SK-MEL-5 (cell line): ENCODE measurements at regions not wholly inside any gene's neighbourhood (a gene's known extent, or its start where the extent isn't known, plus 50 kb on each side); places are given as distances from the start of the nearest gene placed in this dataset.

ENCODE experiments used
- DNase-seq: peaks from one replicate; pipeline ENCODE4 v3.0.0-alpha.2; 2016; ENCODE audit warnings: low read depth, low spot score
- in situ Hi-C: cut with HindIII; loops from 2 replicates; pipeline ENCODE4 v1.10.0; 2016; ENCODE audit warnings: low sequenced_read_pairs, high pct_unique_total_duplicates, low pct_unique_long_range_greater_than_20kb

DNA sequence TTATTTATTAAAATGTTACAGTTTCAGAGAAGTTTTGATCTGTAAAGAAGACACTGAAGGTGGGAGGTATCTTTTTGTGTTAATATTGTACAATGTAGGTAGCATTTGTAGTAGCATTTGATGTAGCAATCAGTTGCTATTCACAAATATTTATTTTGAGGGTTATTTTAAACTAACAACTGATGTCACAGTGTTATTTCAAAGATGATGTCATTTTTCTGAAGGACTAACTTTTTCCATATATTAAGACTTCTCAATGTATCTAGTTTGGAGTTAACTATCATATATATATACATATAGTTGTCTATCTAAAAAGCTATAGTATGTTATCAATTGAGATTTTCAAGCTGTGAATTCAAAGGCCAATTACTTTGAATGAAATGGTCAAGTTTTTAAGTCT, 1003.3 kb downstream of the DSC3 start:
- DNase-seq, result no peak
- in situ Hi-C loops, result no loop called here

- no peak for DNase-seq
- in situ Hi-C loops, result no loop called here
These were observed 1007.7 kb downstream of the DSC3 start for GRCh38 chr18:30034818-30035217.

GRCh38 chr18:30016179-30016578, 1026.4 kb downstream of the DSC3 start:
- DNase-seq, result no peak
- in situ Hi-C loops, result no loop called here

DNA sequence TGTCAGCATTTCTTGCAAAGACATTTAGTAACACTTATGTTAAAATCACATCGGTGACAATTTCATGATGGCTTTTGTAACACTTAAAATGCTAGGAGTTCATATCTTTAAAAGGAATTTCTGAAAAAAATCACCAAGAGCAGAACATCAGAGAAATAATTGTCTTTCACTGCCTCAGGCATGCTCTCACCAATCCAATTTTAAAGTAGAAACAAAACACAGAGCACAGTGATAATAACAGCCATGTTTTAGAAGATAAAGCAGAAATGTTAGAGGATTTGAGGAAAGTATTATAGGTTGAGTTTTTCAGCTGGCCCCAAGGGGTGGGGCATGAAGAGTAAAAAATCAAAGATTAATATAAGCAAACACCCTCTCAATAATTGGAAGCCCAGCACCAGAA, 1037.6 kb downstream of the DSC3 start:
- in situ Hi-C loops, result no loop called here
- no peak for DNase-seq

- in situ Hi-C loops, result no loop called here
- no peak for DNase-seq
These were observed 1060.3 kb downstream of the DSC3 start for GRCh38 chr18:29982218-29982617.

DNA sequence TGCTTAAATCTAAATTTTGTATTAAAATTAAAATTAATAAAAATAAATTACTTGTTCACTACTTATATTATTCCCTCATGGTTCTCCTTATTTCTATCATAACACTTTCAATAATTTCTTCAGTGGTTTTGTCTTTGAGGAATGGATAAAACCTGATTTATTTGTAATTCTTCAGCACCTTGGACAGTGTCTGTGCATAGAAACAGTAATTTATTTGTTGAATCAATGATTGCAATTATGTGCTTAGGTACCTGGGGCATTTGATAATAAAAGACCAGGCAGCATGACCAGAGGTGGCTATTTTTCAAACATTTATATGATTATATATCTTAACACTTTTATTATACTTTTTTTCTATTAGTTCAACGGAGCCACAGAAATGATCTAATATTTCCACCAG, 1062.7 kb downstream of the DSC3 start:
- in situ Hi-C loops, result no loop called here
- DNase-seq, result no peak

DNA sequence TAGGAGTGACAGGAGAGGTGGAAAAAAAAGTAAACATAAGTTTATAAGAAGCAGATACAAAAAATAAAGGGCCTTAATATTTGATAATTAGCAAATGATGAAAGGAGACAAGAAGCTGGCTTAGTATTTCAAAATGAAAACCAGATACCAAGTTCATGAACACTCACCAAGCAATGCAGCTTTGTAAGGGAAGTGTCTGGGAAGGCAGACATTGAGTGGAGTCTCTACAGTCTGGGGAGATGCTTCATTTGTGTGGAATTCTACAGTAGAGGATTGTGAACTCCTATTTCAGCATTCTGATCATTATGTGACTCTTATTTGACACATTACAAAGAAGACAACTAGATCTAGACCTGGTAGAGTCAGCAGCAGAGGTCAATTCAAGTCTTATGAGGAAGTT, 1072.7 kb downstream of the DSC3 start:
- no peak for DNase-seq
- in situ Hi-C loops, result no loop called here

- DNase-seq, result no peak
These were observed 1080.0 kb downstream of the DSC3 start for GRCh38 chr18:29962579-29962978.

GRCh38 chr18:29960539-29960938, 1082.0 kb downstream of the DSC3 start:
- in situ Hi-C loops, result no loop called here
- no peak for DNase-seq

More at GRCh38 chr18:29962579-29962978, 1080.0 kb downstream of the DSC3 start:
- in situ Hi-C loops, result no loop called here

- no peak for DNase-seq
- in situ Hi-C loops, result no loop called here
These were observed 1112.3 kb downstream of the DSC3 start for GRCh38 chr18:29930231-29930630.

DNA sequence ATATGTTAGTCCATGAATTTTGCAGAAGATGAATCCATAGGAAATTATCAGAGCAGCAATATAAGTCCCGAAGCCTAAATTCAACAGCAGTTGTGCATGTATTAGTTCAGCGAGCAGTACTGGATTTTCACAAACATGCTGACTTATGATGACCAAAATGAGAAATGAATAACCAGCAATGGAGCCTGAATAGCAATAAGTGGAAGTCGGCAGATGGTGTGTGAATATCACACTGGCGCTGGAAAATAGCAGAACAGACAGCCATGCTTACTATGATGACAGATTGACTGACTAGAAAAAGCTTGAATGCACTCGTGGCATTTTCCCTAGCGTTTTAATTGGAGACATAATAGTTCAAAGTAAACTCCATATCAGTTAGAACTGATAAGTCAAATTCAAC, 1114.5 kb downstream of the DSC3 start:
- no peak for DNase-seq
- in situ Hi-C loops, result no loop called here

GRCh38 chr18:29925566-29925965, 1117.0 kb downstream of the DSC3 start:
- DNase-seq, result no peak
- in situ Hi-C loops, result no loop called here

DNA sequence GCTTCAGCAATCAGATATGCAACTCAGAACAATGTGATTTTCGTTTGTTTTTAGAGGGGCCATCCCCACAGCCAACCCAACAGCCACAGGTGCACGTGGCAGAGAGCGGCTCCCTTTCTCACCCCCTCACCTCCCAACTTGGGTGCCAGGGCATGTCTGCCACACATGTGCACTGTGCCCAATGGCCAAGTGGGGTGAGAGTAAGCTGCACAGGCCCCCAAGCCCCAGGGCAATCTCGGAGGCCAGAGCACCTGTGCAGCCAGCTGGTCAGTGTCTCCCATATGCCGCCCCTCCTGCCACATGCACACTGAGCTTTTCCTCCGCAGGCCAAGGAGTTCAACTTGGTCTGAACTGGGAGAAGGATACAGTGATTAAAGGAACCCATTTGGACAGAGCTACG, 1130.2 kb downstream of the DSC3 start:
- in situ Hi-C loops, result no loop called here
- DNase-seq, result no peak

- peak; percentile 30 for DNase-seq
- in situ Hi-C loops, result no loop called here
These were observed 1149.5 kb downstream of the DSC3 start for GRCh38 chr18:29892960-29893558.

GRCh38 chr18:29883114-29883513, 1159.4 kb downstream of the DSC3 start:
- in situ Hi-C loops, result no loop called here
- DNase-seq, result no peak

DNA sequence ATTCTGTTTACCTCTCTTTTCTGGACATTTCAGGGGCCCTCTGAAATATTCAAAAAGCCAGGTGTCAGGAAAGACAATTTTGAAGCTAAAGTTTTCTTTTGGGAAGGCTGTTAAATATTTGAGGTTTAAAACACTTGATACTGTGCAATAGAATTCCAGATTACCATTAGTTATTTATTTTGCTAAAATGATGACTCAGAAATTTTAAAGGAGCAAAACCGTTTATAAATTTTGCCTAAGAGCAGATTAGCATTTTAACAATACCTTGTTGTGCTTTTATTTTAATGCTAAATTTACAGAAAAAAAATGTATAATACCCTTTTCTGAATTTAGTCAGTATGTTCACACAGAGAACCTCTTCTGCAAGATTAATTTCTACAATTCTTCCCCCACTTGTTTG, 1159.9 kb downstream of the DSC3 start:
- in situ Hi-C loops, result no loop called here
- DNase-seq, result no peak

GRCh38 chr18:29879763-29880162, 1162.8 kb downstream of the DSC3 start:
- in situ Hi-C loops, result no loop called here
- peak; percentile 33 for DNase-seq

GRCh38 chr18:29874519-29875098, 1167.9 kb downstream of the DSC3 start:
- peak; percentile 75 for DNase-seq
- in situ Hi-C loops, result no loop called here

- in situ Hi-C loops, result no loop called here
- DNase-seq, result no peak
These were observed 1169.3 kb downstream of the DSC3 start for GRCh38 chr18:29873211-29873610.

GRCh38 chr18:29871246-29871645, 1171.3 kb downstream of the DSC3 start:
- in situ Hi-C loops, result no loop called here
- peak; percentile 15 for DNase-seq
